ENCODE measurements at regions not wholly inside any gene's neighbourhood (a gene's known extent, or its start where the extent isn't known, plus 50 kb on each side); places are given as distances from the start of the nearest gene placed in this dataset.

GRCh38 chr5:105554568-105555169 lies 1992.1 kb upstream of the NUDT12 start:
- H3K4me2 ChIP-seq (ENCODE audit: low read length) = no peak overlapping the region
- H3K9me3 ChIP-seq (replicated peaks; ENCODE audit: low read length) = no peaks in the 10 kb centered on the region
- no peaks in the 10 kb centered on the region for H3K4me1 ChIP-seq (ENCODE audit: control insufficient read depth, insufficient read depth, low read length)

GRCh38 chr5:105544300-105544699 lies 1981.7 kb upstream of the NUDT12 start:
- H3K36me3 ChIP-seq (ENCODE audit: insufficient read depth, low read length) = no peaks in the 10 kb centered on the region
- H3K4me3 ChIP-seq (ENCODE audit: low read length) = no peak overlapping the region
- H3K4me2 ChIP-seq (ENCODE audit: low read length) = no peak overlapping the region
- no peak overlapping the region for H3K9ac ChIP-seq (ENCODE audit: low read depth, low read length)
- H3K4me1 ChIP-seq (ENCODE audit: control insufficient read depth, insufficient read depth, low read length) = no peaks in the 10 kb centered on the region
- no peaks in the 10 kb centered on the region for H3K27me3 ChIP-seq (ENCODE audit: control insufficient read depth, insufficient read depth, low read length)
- H3K9me3 ChIP-seq (replicated peaks; ENCODE audit: low read length) = no peaks in the 10 kb centered on the region

More at GRCh38 chr5:105554568-105555169, 1992.1 kb upstream of the NUDT12 start:
- Histone ChIP-seq H3K27me3 (ENCODE audit: control insufficient read depth, insufficient read depth, low read length) (no peaks in the 10 kb centered on the region), H3K36me3 (ENCODE audit: insufficient read depth, low read length) (no peaks in the 10 kb centered on the region), H3K9ac (ENCODE audit: low read depth, low read length) (no peak overlapping the region), H3K4me3 (ENCODE audit: low read length) (no peak overlapping the region)

GRCh38 chr5:105536675-105537074 lies 1974.1 kb upstream of the NUDT12 start:
- Histone ChIP-seq H3K9ac (ENCODE audit: low read depth, low read length) (no peak overlapping the region), H3K9me3 (replicated peaks; ENCODE audit: low read length) (no peaks in the 10 kb centered on the region), H3K36me3 (ENCODE audit: insufficient read depth, low read length) (no peaks in the 10 kb centered on the region), H3K4me3 (ENCODE audit: low read length) (no peak overlapping the region), H3K4me2 (ENCODE audit: low read length) (no peak overlapping the region), H3K4me1 (ENCODE audit: control insufficient read depth, insufficient read depth, low read length) (no peaks in the 10 kb centered on the region), H3K27me3 (ENCODE audit: control insufficient read depth, insufficient read depth, low read length) (no peaks in the 10 kb centered on the region)

DNA sequence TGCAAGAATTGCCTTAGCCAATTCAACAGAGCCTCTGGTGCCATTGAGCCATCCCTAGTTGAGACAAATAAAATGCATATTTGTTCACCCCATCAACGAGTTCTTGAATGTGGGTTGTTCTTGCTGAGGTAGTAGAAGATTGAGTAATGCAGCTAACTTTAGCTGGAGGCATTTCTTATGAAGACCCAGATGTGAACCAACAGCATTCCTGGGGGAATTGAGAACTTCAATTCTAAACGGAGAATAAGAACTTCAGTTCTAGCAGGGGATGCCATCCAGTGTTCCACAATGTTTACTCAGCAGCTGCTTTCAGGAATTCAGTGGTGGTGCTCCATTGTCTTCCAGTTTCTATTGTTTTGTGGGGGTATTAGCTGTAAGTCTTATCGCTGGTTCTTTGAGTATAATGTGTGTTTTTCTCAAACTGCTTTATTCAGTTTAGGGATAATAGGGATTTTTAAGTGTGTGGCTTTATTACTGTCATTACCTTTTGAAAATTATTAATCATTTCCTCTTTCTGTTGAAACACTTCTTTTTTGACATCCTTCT lies 1968.2 kb upstream of the NUDT12 start:
- Histone ChIP-seq H3K36me3 (ENCODE audit: insufficient read depth, low read length) (no peaks in the 10 kb centered on the region), H3K4me2 (ENCODE audit: low read length) (no peak overlapping the region), H3K4me1 (ENCODE audit: control insufficient read depth, insufficient read depth, low read length) (no peaks in the 10 kb centered on the region), H3K4me3 (ENCODE audit: low read length) (no peak overlapping the region), H3K27me3 (ENCODE audit: control insufficient read depth, insufficient read depth, low read length) (no peaks in the 10 kb centered on the region), H3K9ac (ENCODE audit: low read depth, low read length) (no peak overlapping the region), H3K9me3 (replicated peaks; ENCODE audit: low read length) (no peaks in the 10 kb centered on the region)

GRCh38 chr5:105529851-105530250 lies 1967.3 kb upstream of the NUDT12 start:
- Histone ChIP-seq H3K4me2 (ENCODE audit: low read length) (no peak overlapping the region), H3K4me3 (ENCODE audit: low read length) (no peak overlapping the region), H3K36me3 (ENCODE audit: insufficient read depth, low read length) (no peaks in the 10 kb centered on the region), H3K27me3 (ENCODE audit: control insufficient read depth, insufficient read depth, low read length) (no peaks in the 10 kb centered on the region), H3K9me3 (replicated peaks; ENCODE audit: low read length) (no peaks in the 10 kb centered on the region), H3K9ac (ENCODE audit: low read depth, low read length) (no peak overlapping the region), H3K4me1 (ENCODE audit: control insufficient read depth, insufficient read depth, low read length) (no peaks in the 10 kb centered on the region)

DNA sequence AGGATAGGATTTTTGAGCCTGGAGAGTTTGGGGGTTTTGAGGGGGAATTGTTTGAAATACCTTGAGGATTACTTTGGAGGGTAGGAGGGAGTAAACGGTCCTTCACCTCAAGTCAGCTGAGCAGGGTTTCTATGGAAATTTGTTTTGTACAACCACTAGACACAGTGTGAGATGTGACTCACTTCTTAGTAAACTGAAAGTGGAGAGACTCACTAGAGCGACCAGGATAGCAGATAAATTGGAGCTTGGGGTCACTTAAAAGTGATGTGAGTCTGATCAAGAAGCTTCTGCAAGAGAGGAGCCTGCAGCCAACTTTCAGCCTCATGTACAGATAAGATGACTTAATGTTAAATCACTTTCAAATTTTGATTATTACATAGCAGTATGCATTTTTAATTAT lies 1945.9 kb upstream of the NUDT12 start:
- no peaks in the 10 kb centered on the region for H3K9me3 ChIP-seq (replicated peaks; ENCODE audit: low read length)
- H3K4me3 ChIP-seq (ENCODE audit: low read length) = no peak overlapping the region
- no peaks in the 10 kb centered on the region for H3K27me3 ChIP-seq (ENCODE audit: control insufficient read depth, insufficient read depth, low read length)

GRCh38 chr5:105506692-105507277 lies 1944.2 kb upstream of the NUDT12 start:
- Histone ChIP-seq H3K4me3 (ENCODE audit: low read length) (no peak overlapping the region), H3K36me3 (ENCODE audit: insufficient read depth, low read length) (no peaks in the 10 kb centered on the region), H3K4me1 (ENCODE audit: control insufficient read depth, insufficient read depth, low read length) (no peaks in the 10 kb centered on the region), H3K9me3 (replicated peaks; ENCODE audit: low read length) (no peaks in the 10 kb centered on the region), H3K9ac (ENCODE audit: low read depth, low read length) (no peak overlapping the region), H3K27me3 (ENCODE audit: control insufficient read depth, insufficient read depth, low read length) (no peaks in the 10 kb centered on the region), H3K4me2 (ENCODE audit: low read length) (no peak overlapping the region)

More for the DNA sequence above, 1945.9 kb upstream of the NUDT12 start:
- Histone ChIP-seq H3K36me3 (ENCODE audit: insufficient read depth, low read length) (no peaks in the 10 kb centered on the region), H3K9ac (ENCODE audit: low read depth, low read length) (no peak overlapping the region), H3K4me1 (ENCODE audit: control insufficient read depth, insufficient read depth, low read length) (no peaks in the 10 kb centered on the region), H3K4me2 (ENCODE audit: low read length) (no peak overlapping the region)

- Histone ChIP-seq H3K36me3 (ENCODE audit: insufficient read depth, low read length) (no peaks in the 10 kb centered on the region), H3K4me1 (ENCODE audit: control insufficient read depth, insufficient read depth, low read length) (no peaks in the 10 kb centered on the region), H3K9ac (ENCODE audit: low read depth, low read length) (no peak overlapping the region)
These were observed 1941.4 kb upstream of the NUDT12 start for GRCh38 chr5:105503950-105504349.

DNA sequence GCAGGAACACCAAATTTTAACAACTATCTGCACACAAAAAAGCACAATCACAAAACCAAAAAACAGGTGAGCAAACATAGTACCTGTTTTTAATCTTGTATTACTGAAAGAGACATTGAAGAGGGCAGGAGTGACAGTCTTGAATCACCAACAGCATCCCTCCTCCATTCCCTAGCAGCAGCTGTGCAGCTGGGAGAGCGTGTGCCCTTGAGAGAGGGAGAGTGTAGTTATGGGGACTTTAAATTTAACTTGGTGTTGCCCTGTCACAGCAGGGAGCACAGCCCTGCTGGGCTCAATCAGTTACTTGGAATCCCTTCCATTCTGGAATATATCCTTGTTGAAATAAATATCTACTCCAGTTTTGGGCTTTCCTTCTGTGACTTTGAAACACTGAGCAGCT lies 1938.7 kb upstream of the NUDT12 start:
- Histone ChIP-seq H3K4me2 (ENCODE audit: low read length) (no peak overlapping the region), H3K9me3 (replicated peaks; ENCODE audit: low read length) (no peaks in the 10 kb centered on the region), H3K4me3 (ENCODE audit: low read length) (no peak overlapping the region), H3K9ac (ENCODE audit: low read depth, low read length) (no peak overlapping the region), H3K4me1 (ENCODE audit: control insufficient read depth, insufficient read depth, low read length) (no peaks in the 10 kb centered on the region), H3K36me3 (ENCODE audit: insufficient read depth, low read length) (no peaks in the 10 kb centered on the region), H3K27me3 (ENCODE audit: control insufficient read depth, insufficient read depth, low read length) (no peaks in the 10 kb centered on the region)

More at GRCh38 chr5:105503950-105504349, 1941.4 kb upstream of the NUDT12 start:
- no peaks in the 10 kb centered on the region for H3K9me3 ChIP-seq (replicated peaks; ENCODE audit: low read length)
- H3K4me2 ChIP-seq (ENCODE audit: low read length) = no peak overlapping the region
- no peaks in the 10 kb centered on the region for H3K27me3 ChIP-seq (ENCODE audit: control insufficient read depth, insufficient read depth, low read length)
- no peak overlapping the region for H3K4me3 ChIP-seq (ENCODE audit: low read length)

DNA sequence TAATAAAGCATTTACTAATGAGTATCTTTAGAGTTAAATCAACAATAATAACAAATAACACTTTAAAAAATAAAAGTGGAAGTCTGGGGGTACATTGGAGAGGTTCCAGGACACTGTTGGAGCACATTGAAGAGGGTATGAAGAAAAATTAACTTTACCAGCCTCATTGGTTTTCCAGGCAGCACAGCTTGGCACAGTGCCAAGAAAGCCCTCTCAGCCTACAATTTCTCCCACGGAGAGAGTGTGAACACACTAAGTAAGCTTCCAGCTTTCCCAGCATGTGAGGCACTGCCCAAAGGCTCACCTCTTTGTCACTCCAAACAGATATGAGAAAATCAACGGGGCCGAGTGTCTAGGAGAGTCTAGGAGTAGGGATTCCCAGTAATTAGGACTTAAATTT lies 1912.8 kb upstream of the NUDT12 start:
- Histone ChIP-seq H3K4me3 (ENCODE audit: low read length) (no peak overlapping the region), H3K9ac (ENCODE audit: low read depth, low read length) (no peak overlapping the region), H3K9me3 (replicated peaks; ENCODE audit: low read length) (no peaks in the 10 kb centered on the region), H3K27me3 (ENCODE audit: control insufficient read depth, insufficient read depth, low read length) (no peaks in the 10 kb centered on the region), H3K4me2 (ENCODE audit: low read length) (no peak overlapping the region), H3K4me1 (ENCODE audit: control insufficient read depth, insufficient read depth, low read length) (no peaks in the 10 kb centered on the region), H3K36me3 (ENCODE audit: insufficient read depth, low read length) (no peaks in the 10 kb centered on the region)

GRCh38 chr5:105462377-105462776 lies 1899.8 kb upstream of the NUDT12 start:
- Histone ChIP-seq H3K9me3 (replicated peaks; ENCODE audit: low read length) (no peaks in the 10 kb centered on the region), H3K27me3 (ENCODE audit: control insufficient read depth, insufficient read depth, low read length) (no peaks in the 10 kb centered on the region), H3K4me3 (ENCODE audit: low read length) (no peak overlapping the region), H3K9ac (ENCODE audit: low read depth, low read length) (no peak overlapping the region), H3K36me3 (ENCODE audit: insufficient read depth, low read length) (no peaks in the 10 kb centered on the region), H3K4me2 (ENCODE audit: low read length) (no peak overlapping the region), H3K4me1 (ENCODE audit: control insufficient read depth, insufficient read depth, low read length) (no peaks in the 10 kb centered on the region)

DNA sequence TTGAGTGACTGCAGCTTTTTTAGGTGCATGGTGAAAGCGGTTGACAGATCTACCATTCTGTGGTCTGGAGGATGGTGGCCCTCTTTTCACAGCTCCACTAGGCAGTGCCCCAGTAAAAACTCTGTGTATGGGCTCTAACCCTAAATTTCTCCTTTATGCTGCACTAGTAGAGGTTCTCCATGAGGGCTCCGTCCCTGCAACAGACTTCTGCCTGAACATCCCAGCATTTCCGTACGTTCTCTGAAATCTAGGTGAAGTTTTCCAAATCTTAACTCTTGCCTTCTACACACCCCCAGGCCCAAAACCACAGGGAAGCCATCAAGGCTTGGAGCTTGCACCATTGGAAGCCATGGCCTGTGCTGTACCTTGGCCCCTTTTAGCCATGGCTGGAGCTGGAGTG lies 1898.1 kb upstream of the NUDT12 start:
- H3K4me2 ChIP-seq (ENCODE audit: low read length) = no peak overlapping the region
- H3K9me3 ChIP-seq (replicated peaks; ENCODE audit: low read length) = no peaks in the 10 kb centered on the region
- no peaks in the 10 kb centered on the region for H3K36me3 ChIP-seq (ENCODE audit: insufficient read depth, low read length)

More for the DNA sequence above, 1898.1 kb upstream of the NUDT12 start:
- H3K4me1 ChIP-seq (ENCODE audit: control insufficient read depth, insufficient read depth, low read length) = no peaks in the 10 kb centered on the region
- no peak overlapping the region for H3K9ac ChIP-seq (ENCODE audit: low read depth, low read length)
- H3K27me3 ChIP-seq (ENCODE audit: control insufficient read depth, insufficient read depth, low read length) = no peaks in the 10 kb centered on the region
- H3K4me3 ChIP-seq (ENCODE audit: low read length) = no peak overlapping the region

Data from skeletal muscle satellite cell (primary cell).